SU-DHL-6 (cell line): ENCODE measurements at regions not wholly inside any gene's neighbourhood (a gene's known extent, or its start where the extent isn't known, plus 50 kb on each side); places are given as distances from the start of the nearest gene placed in this dataset.

Source experiments
- H2AFZ ChIP-seq: fragments of 200-600 bp; sonication (generic); 2 replicates; pipeline ENCODE4 v1.6.1; 2014; ENCODE audit warnings: low read depth, mild to moderate bottlenecking, moderate library complexity, mixed read lengths, antibody characterized with exemption, low read length; ENCODE audit not compliant: severe bottlenecking
- H3F3A ChIP-seq: fragments of 200-600 bp; shearing (Covaris generic); 2 replicates; pipeline ENCODE4 v1.6.0; 2016; ENCODE audit warnings: antibody characterized with exemption, mild to moderate bottlenecking; ENCODE audit not compliant: insufficient read depth
- H3K27ac ChIP-seq: fragments of 200-600 bp; sonication (generic); 2 replicates; pipeline ENCODE4 v1.5.1; 2016; ENCODE audit warnings: low read depth, mild to moderate bottlenecking, low read length, moderate library complexity, mixed read lengths
- H3K27me3 ChIP-seq: fragments of 200-600 bp; sonication (generic), shearing (Covaris generic); 2 replicates; pipeline ENCODE4 v1.6.0; 2014; ENCODE audit warnings: mild to moderate bottlenecking, low read length
- H3K36me3 ChIP-seq: fragments of 200-600 bp; sonication (generic); 2 replicates; pipeline ENCODE4 v1.6.1; 2014; ENCODE audit warnings: mild to moderate bottlenecking, low read length, mixed read lengths
- H3K4me2 ChIP-seq: fragments of 300-600, 200-600 bp; shearing (Covaris generic), sonication (generic); 2 replicates; pipeline ENCODE4 v1.6.0; 2014; ENCODE audit warnings: low read length, low read depth, mild to moderate bottlenecking; ENCODE audit not compliant: poor library complexity, severe bottlenecking
- H3K4me3 ChIP-seq: fragments of 200-600 bp; sonication (generic); 2 replicates; pipeline ENCODE4 v1.5.1; 2014; ENCODE audit warnings: antibody characterized with exemption, low read length, mild to moderate bottlenecking, mixed read lengths; ENCODE audit not compliant: insufficient read depth, poor library complexity, severe bottlenecking
- H3K79me2 ChIP-seq: fragments of 200-600 bp; sonication (generic); 2 replicates; pipeline ENCODE4 v1.6.1; 2014; ENCODE audit warnings: mild to moderate bottlenecking, low read length, moderate library complexity; ENCODE audit not compliant: insufficient read depth
- H3K9ac ChIP-seq: fragments of 200-600 bp; sonication (generic); 2 replicates; pipeline ENCODE4 v1.7.0; 2014; ENCODE audit warnings: mild to moderate bottlenecking, low read length
- H3K9me2 ChIP-seq: fragments of 200-600 bp; sonication (generic); replicated peaks from 2 replicates; pipeline ENCODE4 v1.6.1; 2014; ENCODE audit warnings: low read length; ENCODE audit not compliant: insufficient read depth
- H3K9me3 ChIP-seq: fragments of 200-600 bp; sonication (generic); 2 replicates; pipeline ENCODE4 v1.6.1; 2014; ENCODE audit warnings: low read length, mixed read lengths; ENCODE audit not compliant: insufficient read depth
- H4K20me1 ChIP-seq: fragments of 200-600 bp; sonication (generic); 2 replicates; pipeline ENCODE4 v1.6.1; 2014; ENCODE audit warnings: low read depth, mild to moderate bottlenecking, antibody characterized with exemption, low read length, moderate library complexity, mixed read lengths
- EZH2phosphoT487 ChIP-seq: fragments of 200-600 bp; sonication (generic), shearing (Covaris generic); conservative IDR thresholded peaks from 2 replicates; pipeline ENCODE4 v1.6.1; 2018; ENCODE audit warnings: mild to moderate bottlenecking, antibody characterized with exemption, low read length, moderate library complexity, mixed read lengths
- TF ChIP-seq, protein P1 (sequence below): fragments of 200-600 bp; sonication (generic); IDR thresholded peaks from one replicate; pipeline ENCODE4 v1.5.1; 2017; ENCODE audit warnings: antibody characterized with exemption, mild to moderate bottlenecking, low read length, moderate library complexity; ENCODE audit not compliant: insufficient read depth, poor library complexity, severe bottlenecking

DNA sequence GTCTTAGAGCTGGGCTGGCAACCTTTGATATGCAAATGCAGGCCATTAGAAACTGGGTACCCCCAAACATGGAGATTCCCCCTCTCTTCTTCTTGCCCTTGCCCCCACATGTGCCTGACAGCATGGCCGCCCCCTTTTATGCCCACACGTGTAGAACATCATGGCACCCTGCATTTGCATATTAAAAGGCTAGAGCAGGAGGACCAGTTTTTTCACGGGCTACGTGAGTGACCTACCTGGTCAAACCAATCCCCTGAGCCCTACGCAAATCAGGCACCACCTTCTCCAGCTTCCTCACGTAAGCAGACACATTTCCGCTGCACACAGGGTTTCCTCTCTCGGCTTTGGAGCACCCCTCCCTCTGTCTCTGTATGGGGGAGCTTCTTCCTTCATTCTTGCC, 110.9 kb upstream of the COPS8 start:
- Histone ChIP-seq H3K27ac (no peak overlapping the region), H3K9me2 (no peaks in the 10 kb centered on the region), H3K4me3 (no peak overlapping the region), H3F3A (no peaks in the 10 kb centered on the region), H4K20me1 (no peaks in the 10 kb centered on the region), H3K36me3 (no peaks in the 10 kb centered on the region), H3K79me2 (no peaks in the 10 kb centered on the region), H2AFZ (no peak overlapping the region), H3K9ac (no peak overlapping the region), H3K4me2 (no peak overlapping the region), H3K27me3 (no peaks in the 10 kb centered on the region), H3K9me3 (no peaks in the 10 kb centered on the region)
- TF ChIP-seq, protein P1, sequence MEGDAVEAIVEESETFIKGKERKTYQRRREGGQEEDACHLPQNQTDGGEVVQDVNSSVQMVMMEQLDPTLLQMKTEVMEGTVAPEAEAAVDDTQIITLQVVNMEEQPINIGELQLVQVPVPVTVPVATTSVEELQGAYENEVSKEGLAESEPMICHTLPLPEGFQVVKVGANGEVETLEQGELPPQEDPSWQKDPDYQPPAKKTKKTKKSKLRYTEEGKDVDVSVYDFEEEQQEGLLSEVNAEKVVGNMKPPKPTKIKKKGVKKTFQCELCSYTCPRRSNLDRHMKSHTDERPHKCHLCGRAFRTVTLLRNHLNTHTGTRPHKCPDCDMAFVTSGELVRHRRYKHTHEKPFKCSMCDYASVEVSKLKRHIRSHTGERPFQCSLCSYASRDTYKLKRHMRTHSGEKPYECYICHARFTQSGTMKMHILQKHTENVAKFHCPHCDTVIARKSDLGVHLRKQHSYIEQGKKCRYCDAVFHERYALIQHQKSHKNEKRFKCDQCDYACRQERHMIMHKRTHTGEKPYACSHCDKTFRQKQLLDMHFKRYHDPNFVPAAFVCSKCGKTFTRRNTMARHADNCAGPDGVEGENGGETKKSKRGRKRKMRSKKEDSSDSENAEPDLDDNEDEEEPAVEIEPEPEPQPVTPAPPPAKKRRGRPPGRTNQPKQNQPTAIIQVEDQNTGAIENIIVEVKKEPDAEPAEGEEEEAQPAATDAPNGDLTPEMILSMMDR = no peak
- TF ChIP-seq EZH2phosphoT487 = no peak

DNA sequence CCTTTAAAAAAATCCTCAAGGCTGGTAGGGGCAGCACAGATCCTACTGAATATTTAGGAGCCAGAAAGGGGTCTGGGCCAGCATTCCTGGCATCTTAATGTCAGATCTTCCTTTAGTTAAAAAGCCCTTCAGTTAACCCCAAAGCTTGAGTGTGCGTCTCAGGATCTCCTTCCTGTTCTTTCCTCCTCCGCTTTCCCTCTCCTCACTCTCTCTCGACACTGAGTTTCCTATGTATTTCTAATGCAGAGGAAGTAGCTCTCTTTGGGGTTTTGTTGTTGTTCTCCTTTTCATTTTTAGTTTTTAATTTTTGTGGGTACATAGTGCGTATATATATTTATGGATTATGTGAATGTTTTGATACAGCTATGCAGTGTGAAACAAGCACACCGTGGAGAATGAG, 109.9 kb upstream of the COPS8 start:
- Histone ChIP-seq H3K9me3 (no peaks in the 10 kb centered on the region), H3K36me3 (no peaks in the 10 kb centered on the region), H3K79me2 (no peaks in the 10 kb centered on the region), H3K4me3 (no peak overlapping the region), H3K9ac (no peak overlapping the region), H2AFZ (no peak overlapping the region), H3K27me3 (no peaks in the 10 kb centered on the region), H3K4me2 (no peak overlapping the region), H4K20me1 (no peaks in the 10 kb centered on the region), H3K27ac (no peak overlapping the region), H3F3A (no peaks in the 10 kb centered on the region), H3K9me2 (no peaks in the 10 kb centered on the region)
- TF ChIP-seq, protein P1 = no peak
- TF ChIP-seq EZH2phosphoT487 = no peak

DNA sequence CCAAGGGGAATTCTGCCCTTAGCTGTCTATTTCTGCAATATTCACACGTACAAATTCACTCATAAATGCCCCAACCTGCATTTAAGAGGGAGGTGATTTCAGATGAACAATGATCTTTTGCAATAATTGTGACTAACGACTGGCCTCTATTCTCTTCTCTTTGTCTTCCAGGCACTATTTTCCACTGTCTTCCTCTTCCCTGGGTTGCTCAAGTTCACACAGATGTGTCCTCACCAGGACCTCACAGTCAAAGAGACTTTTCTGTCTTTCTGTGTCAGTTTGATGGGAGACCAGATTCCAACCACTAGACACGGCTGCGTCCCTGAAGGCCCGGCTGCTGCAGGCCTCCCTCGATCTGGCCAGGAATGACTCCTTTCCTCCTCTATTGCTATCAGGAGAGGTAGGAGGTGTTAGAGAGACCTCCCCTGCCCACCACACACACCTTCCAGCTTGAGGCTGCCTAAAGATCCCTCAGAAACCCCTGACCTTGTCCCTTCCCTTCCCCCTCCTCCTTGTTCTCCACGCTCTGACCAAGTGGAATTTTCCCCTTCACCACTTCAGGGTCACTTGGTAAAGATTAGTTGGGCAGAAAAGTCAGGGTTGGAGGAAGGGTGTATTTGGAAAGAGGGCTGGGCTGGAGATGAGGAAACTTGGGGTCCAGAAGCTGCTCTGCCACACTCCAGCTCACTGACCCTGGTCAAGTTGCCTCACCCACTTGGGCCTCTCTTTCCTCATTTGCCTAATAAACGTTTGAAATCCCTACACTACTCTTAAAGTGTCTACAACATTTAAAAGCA, 109.2 kb upstream of the COPS8 start:
- no peaks in the 10 kb centered on the region for H3K9me3 ChIP-seq
- H3F3A ChIP-seq = no peaks in the 10 kb centered on the region
- H2AFZ ChIP-seq = no peak overlapping the region
- TF ChIP-seq, protein P1 = no peak
- no peak for TF ChIP-seq EZH2phosphoT487
- no peak overlapping the region for H3K9ac ChIP-seq
- H3K36me3 ChIP-seq = no peaks in the 10 kb centered on the region
- no peaks in the 10 kb centered on the region for H4K20me1 ChIP-seq
- no peak overlapping the region for H3K4me3 ChIP-seq
- no peaks in the 10 kb centered on the region for H3K9me2 ChIP-seq
- no peak overlapping the region for H3K27ac ChIP-seq
- H3K4me2 ChIP-seq = no peak overlapping the region
- H3K79me2 ChIP-seq = no peaks in the 10 kb centered on the region
- H3K27me3 ChIP-seq = no peaks in the 10 kb centered on the region
